ENCODE measurements at regions not wholly inside any gene's neighbourhood (a gene's known extent, or its start where the extent isn't known, plus 50 kb on each side); places are given as distances from the start of the nearest gene placed in this dataset.

GRCh38 chr6:21539621-21540100, 53.9 kb upstream of the SOX4 start:
- Histone ChIP-seq H3K36me3 (ENCODE audit: control insufficient read depth, insufficient read depth, low read length) (no peaks in the 10 kb centered on the region), H3K4me3 (ENCODE audit: low read length) (no peak overlapping the region), H3K4me1 (ENCODE audit: control insufficient read depth, insufficient read depth, low read length) (peaks cover 3% of the 10 kb centered on the region), H3K9ac (ENCODE audit: extremely low read depth, low read length, poor library complexity, severe bottlenecking) (no peak overlapping the region), H3K9me3 (ENCODE audit: control insufficient read depth, low read length) (peaks cover under 1% of the 10 kb centered on the region), H3K27me3 (ENCODE audit: control insufficient read depth, insufficient read depth, low read length, poor library complexity, severe bottlenecking) (peaks cover 40% of the 10 kb centered on the region), H3K27ac (ENCODE audit: low read depth, low read length) (no peak overlapping the region)
- Mint-ChIP-seq H3K36me3 (ENCODE audit: low read depth) (peaks cover 3% of the 10 kb centered on the region), H3K4me1 (peaks cover 24% of the 10 kb centered on the region), H3K9me3 (peaks cover 17% of the 10 kb centered on the region), H3K4me3 (no peak overlapping the region), H3K27me3 (ENCODE audit: insufficient read depth) (peaks cover 57% of the 10 kb centered on the region), H3K27ac (peak overlapping the region; percentile 46)
- peak; percentile 71 for DNase-seq
- no peak for TF ChIP-seq CTCF (conservative IDR thresholded peaks at IDR 0.05)
- WGBS, 2 experiments (ENCODE audit: insufficient coverage in 1 of 2, insufficient read length in 1 of 2) = 27 to 67% methylated on average over 2 to 4 of the region's 4 CpGs

All from endodermal cell (in vitro differentiated cells).